SK-N-SH (cell line): ENCODE measurements at regions not wholly inside any gene's neighbourhood (a gene's known extent, or its start where the extent isn't known, plus 50 kb on each side); places are given as distances from the start of the nearest gene placed in this dataset.

ENCODE experiments used
- NFIC ChIP-seq: IDR thresholded peaks from 2 replicates; pipeline ENCODE4 v1.4.0; 2012; ENCODE audit warnings: borderline replicate concordance
- POLR2AphosphoS5 ChIP-seq: IDR thresholded peaks from 2 replicates; pipeline ENCODE4 v1.6.1; 2012; ENCODE audit warnings: low read depth, low read length

DNA sequence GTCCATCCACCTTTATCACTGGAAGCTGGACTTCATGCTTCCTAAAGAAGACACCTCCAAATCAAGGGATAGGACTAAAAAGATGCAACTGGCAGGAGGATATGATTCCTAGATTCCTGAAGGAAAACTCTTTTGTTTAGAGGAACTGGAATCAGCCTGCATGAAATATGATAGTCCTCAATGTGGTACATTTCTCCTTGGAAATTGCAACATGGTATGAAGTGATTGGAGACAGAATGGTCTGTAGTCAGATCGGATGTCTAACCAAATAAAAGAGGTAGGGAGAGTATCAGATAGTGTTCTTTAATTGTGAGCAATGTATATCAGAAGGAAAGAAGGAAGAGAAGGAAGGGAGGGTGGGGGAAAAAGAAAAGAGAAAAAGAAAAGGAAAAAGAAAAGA lies 116.1 kb upstream of the FSTL4 start:
- no peak for TF ChIP-seq NFIC
- no peak for TF ChIP-seq POLR2AphosphoS5
